HepG2 (cell line): ENCODE measurements at regions not wholly inside any gene's neighbourhood (a gene's known extent, or its start where the extent isn't known, plus 50 kb on each side); places are given as distances from the start of the nearest gene placed in this dataset.

Source experiments
- ATAC-seq: fragments of 200-7000 bp; cut with Tn5 transposase; 3 replicates; pipeline ENCODE4 v1.9.1; 2020; ENCODE audit warnings: mild to moderate bottlenecking, moderate library complexity
- BruUV-seq: library from RNA; stranded (reverse); fragments of 400-500 nt; replicated peaks from 2 replicates; lab custom pipeline; 2021; lab: Mats Ljungman, UMichigan
- CTCF ChIA-PET: fragments of 300-600 bp; formaldehyde crosslinking; extraction: SDS; loops from one replicate; lab custom pipeline; 2021; ENCODE audit warnings: low total read pairs, inconsistent platforms, low intra/inter-chr PET ratio; lab: Yijun Ruan, JAX
- POLR2A ChIA-PET: fragments of 350-600 bp; sonication (Branson Sonifier 250); formaldehyde crosslinking; loops from one replicate; lab custom pipeline; 2020; ENCODE audit warnings: antibody characterized with exemption, inconsistent platforms; lab: Yijun Ruan, JAX
- DNase-seq: peaks from one replicate; pipeline ENCODE4 v3.0.0-alpha.2; 2015; ENCODE audit warnings: low spot score
- FAIRE-seq: peaks from 3 replicates; lab custom pipeline; 2011; peaks lifted over from hg19 to GRCh38; lab: Jason Lieb, UNC
- H2AFZ ChIP-seq: one replicate; pipeline ENCODE4 v1.6.1; 2011; ENCODE audit warnings: low read length, inconsistent platforms
- H3K27ac ChIP-seq: fragments of 300-600 bp; 3 replicates; pipeline ENCODE4 v1.8.0; 2011; ENCODE audit warnings: mixed run types, mild to moderate bottlenecking, mixed read lengths, low read length, inconsistent platforms; ENCODE audit not compliant: insufficient read depth; ENCODE audit errors: extremely low read length
- H3K27me3 ChIP-seq, 2 experiments: fragments of 200-600 bp in 1 of 2; 2 replicates in 1 of 2; 3 replicates in 1 of 2; pipeline versions ENCODE4 v1.6.0 to v1.8.0; 2011; ENCODE audit warnings: low read length in 2 of 2, mild to moderate bottlenecking in 2 of 2, moderate library complexity in 2 of 2, inconsistent platforms in 1 of 2; ENCODE audit not compliant: insufficient read depth in 2 of 2, control insufficient read depth in 1 of 2
- H3K36me3 ChIP-seq, 2 experiments: fragments of 200-600 bp in 1 of 2; replicated peaks in 1 of 2; 2 replicates in 1 of 2; 3 replicates in 1 of 2; pipeline versions ENCODE4 v1.5.1 to v1.8.0; 2011; ENCODE audit warnings: low read length in 2 of 2, inconsistent platforms in 1 of 2; ENCODE audit not compliant: insufficient read depth in 2 of 2, control insufficient read depth in 1 of 2
- H3K4me1 ChIP-seq: 2 replicates; pipeline ENCODE4 v1.5.1; 2012; ENCODE audit warnings: low read length, inconsistent platforms; ENCODE audit not compliant: insufficient read depth
- H3K4me2 ChIP-seq: 2 replicates; pipeline ENCODE4 v1.6.0; 2011; ENCODE audit warnings: low read depth, low read length, inconsistent platforms
- H3K4me3 ChIP-seq, 3 experiments: fragments of 200-600 bp in 1 of 3; sonication (generic), shearing (Covaris generic) in 1 of 3; replicated peaks in 1 of 3; 2 replicates each; pipeline ENCODE4 v1.5.1; 2011 to 2016; ENCODE audit warnings: low read length in 3 of 3, inconsistent platforms in 2 of 3, low read depth in 2 of 3, mild to moderate bottlenecking in 2 of 3, control low read depth in 1 of 3, mixed read lengths in 1 of 3; ENCODE audit not compliant: insufficient read depth in 1 of 3
- H3K79me2 ChIP-seq: one replicate; pipeline ENCODE4 v1.6.1; 2011; ENCODE audit warnings: low read length, inconsistent platforms; ENCODE audit not compliant: insufficient read depth
- H3K9ac ChIP-seq: 2 replicates; pipeline ENCODE4 v1.6.0; 2011; ENCODE audit warnings: mild to moderate bottlenecking, low read depth, low read length, inconsistent platforms; ENCODE audit not compliant: insufficient read depth
- H3K9me3 ChIP-seq: 2 replicates; pipeline ENCODE4 v1.5.1; 2012; ENCODE audit warnings: mild to moderate bottlenecking, low read length
- H4K20me1 ChIP-seq: 2 replicates; pipeline ENCODE4 v1.6.0; 2011; ENCODE audit warnings: inconsistent platforms, mild to moderate bottlenecking, low read length, moderate library complexity; ENCODE audit not compliant: insufficient read depth
- ATF7-NPFF ChIP-seq: sonication (generic); formaldehyde crosslinking; IDR thresholded peaks from 2 replicates; pipeline ENCODE4 v1.8.1; 2023; ENCODE audit warnings: mild to moderate bottlenecking, low read depth, missing genetic modification reagents, moderate library complexity
- CBFB ChIP-seq: sonication (generic); formaldehyde crosslinking; IDR thresholded peaks from 2 replicates; pipeline ENCODE4 v1.4.0; 2020; ENCODE audit warnings: missing genetic modification reagents
- KLF12 ChIP-seq: sonication (generic); formaldehyde crosslinking; IDR thresholded peaks from 2 replicates; pipeline ENCODE4 v1.4.0; 2020; ENCODE audit warnings: missing genetic modification reagents, borderline replicate concordance
- PRDM4 ChIP-seq: sonication (generic); formaldehyde crosslinking; IDR thresholded peaks from 2 replicates; pipeline ENCODE4 v1.9.0; 2021; ENCODE audit warnings: missing genetic modification reagents, borderline replicate concordance
- RNF2 ChIP-seq: fragments of 450-650 bp; conservative IDR thresholded peaks from 2 replicates; pipeline ENCODE4 v1.6.1; 2016; ENCODE audit warnings: low read depth
- SIX4 ChIP-seq: sonication (generic); formaldehyde crosslinking; IDR thresholded peaks from 2 replicates; pipeline ENCODE4 v1.4.0; 2020; ENCODE audit warnings: missing genetic modification reagents
- SNAPC4 ChIP-seq: sonication (generic); formaldehyde crosslinking; IDR thresholded peaks from 2 replicates; pipeline ENCODE4 v1.4.0; 2020; ENCODE audit warnings: mild to moderate bottlenecking, missing genetic modification reagents
- ZMYM2 ChIP-seq: sonication (generic); formaldehyde crosslinking; IDR thresholded peaks from 2 replicates; pipeline ENCODE4 v1.8.0; 2022; ENCODE audit warnings: mild to moderate bottlenecking, missing genetic modification reagents
- ZNF20 ChIP-seq: sonication (generic); formaldehyde crosslinking; IDR thresholded peaks from 2 replicates; pipeline ENCODE4 v1.4.0; 2020; ENCODE audit warnings: mild to moderate bottlenecking, moderate library complexity, missing genetic modification reagents
- WGBS: methylation state at CpG from one replicate; pipeline ENCODE4 v1.1.6; 2017; ENCODE audit warnings: low lambda C conversion rate; 5-methylcytosine and 5-hydroxymethylcytosine counted together
- in situ Hi-C: cut with HindIII; loops from 2 replicates; pipeline ENCODE4 v1.10.0; 2017; ENCODE audit warnings: low pct_unique_long_range_greater_than_20kb; ENCODE audit not compliant: extremely low pct_ligation_motif_present
- intact Hi-C: fragments of 100-400 bp; cut with micrococcal nuclease; formaldehyde crosslinking; loops from one replicate; pipeline ENCODE4 v1.10.0; 2022; ENCODE audit not compliant: unreplicated experiment
- TF ChIP-seq, protein P1 (sequence below): sonication (generic); formaldehyde crosslinking; IDR thresholded peaks from 2 replicates; pipeline ENCODE4 v1.4.0; 2020; ENCODE audit warnings: mild to moderate bottlenecking, missing genetic modification reagents

DNA sequence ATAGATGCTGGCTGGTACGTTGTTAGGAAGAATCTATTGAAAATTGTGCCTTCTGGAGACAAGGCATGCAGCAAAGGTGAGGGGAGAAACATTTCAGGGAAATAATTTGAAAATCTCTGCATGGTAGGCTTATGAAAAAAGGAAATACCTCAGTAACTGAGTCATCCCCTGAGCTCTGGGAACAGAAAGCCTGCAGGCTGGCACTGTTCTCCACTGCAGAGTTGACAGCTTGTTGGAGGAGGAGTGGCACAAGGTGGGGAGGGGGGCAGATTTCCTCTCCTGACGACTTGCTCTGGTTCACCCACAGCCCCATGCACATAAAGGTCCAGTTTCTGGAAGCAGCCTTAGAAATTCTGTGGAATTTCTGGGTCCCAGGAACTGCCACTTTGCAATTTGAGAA is 179.4 kb downstream of the ABHD5 start:
- intact Hi-C loops = no loop called here
- CTCF ChIA-PET = no interaction called here
- Histone ChIP-seq H3K27ac (no peak overlapping the region), H3K27me3 (peaks cover 2 to 7% of the 10 kb centered on the region in 2 experiments; a peak in 2 of 5 replicates), H3K9ac (no peak overlapping the region), H3K4me3 (no peak overlapping the region), H3K4me2 (no peak overlapping the region), H3K4me1 (no peaks in the 10 kb centered on the region), H3K79me2 (no peaks in the 10 kb centered on the region), H4K20me1 (no peaks in the 10 kb centered on the region), H3K9me3 (no peaks in the 10 kb centered on the region), H3K36me3 (no peaks in the 10 kb centered on the region), H2AFZ (no peak overlapping the region)
- no peak for FAIRE-seq
- POLR2A ChIA-PET = no interaction called here
- no peak for ATAC-seq
- 0% methylated on average over 2 of the region's 2 CpGs for WGBS
- in situ Hi-C loops = no loop called here
- BruUV-seq = no TSS peak
- no peak for DNase-seq
- TF ChIP-seq SNAPC4 (CRISPR knock-in tag) (no peak), ZNF20 (CRISPR knock-in tag) (no peak), CBFB (no peak), PRDM4 (CRISPR knock-in tag) (no peak), RNF2 (no peak), ZMYM2 (CRISPR knock-in tag) (no peak), SIX4 (CRISPR knock-in tag) (no peak), ATF7-NPFF (CRISPR knock-in tag) (no peak), KLF12 (CRISPR knock-in tag) (no peak)
- TF ChIP-seq, protein P1, sequence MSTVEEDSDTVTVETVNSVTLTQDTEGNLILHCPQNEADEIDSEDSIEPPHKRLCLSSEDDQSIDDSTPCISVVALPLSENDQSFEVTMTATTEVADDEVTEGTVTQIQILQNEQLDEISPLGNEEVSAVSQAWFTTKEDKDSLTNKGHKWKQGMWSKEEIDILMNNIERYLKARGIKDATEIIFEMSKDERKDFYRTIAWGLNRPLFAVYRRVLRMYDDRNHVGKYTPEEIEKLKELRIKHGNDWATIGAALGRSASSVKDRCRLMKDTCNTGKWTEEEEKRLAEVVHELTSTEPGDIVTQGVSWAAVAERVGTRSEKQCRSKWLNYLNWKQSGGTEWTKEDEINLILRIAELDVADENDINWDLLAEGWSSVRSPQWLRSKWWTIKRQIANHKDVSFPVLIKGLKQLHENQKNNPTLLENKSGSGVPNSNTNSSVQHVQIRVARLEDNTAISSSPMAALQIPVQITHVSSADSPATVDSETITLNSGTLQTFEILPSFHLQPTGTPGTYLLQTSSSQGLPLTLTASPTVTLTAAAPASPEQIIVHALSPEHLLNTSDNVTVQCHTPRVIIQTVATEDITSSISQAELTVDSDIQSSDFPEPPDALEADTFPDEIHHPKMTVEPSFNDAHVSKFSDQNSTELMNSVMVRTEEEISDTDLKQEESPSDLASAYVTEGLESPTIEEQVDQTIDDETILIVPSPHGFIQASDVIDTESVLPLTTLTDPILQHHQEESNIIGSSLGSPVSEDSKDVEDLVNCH (CRISPR knock-in tag) = no peak
